ENCODE measurements at regions not wholly inside any gene's neighbourhood (a gene's known extent, or its start where the extent isn't known, plus 50 kb on each side); places are given as distances from the start of the nearest gene placed in this dataset.
A peak's percentile ranks its signal among the peaks of the same experiment; 100 is the strongest.
"Not testable (repeated sequence)": the region's sequence is repeated elsewhere in the genome, so short reads cannot be mapped to it uniquely, and the experiment has no call there.

- DNase-seq = no peak
- Mint-ChIP-seq H3K27me3 (peaks cover 25% of the 10 kb centered on the region), H3K4me3 (no peak overlapping the region), H3K36me3 (ENCODE audit: low read depth) (peaks cover 14% of the 10 kb centered on the region), H3K4me1 (no peaks in the 10 kb centered on the region), H3K27ac (no peak overlapping the region)
- ATAC-seq = no peak
- H3K9me3 ChIP-seq (ENCODE audit: control insufficient read depth, low read length, poor library complexity, severe bottlenecking) = no peaks in the 10 kb centered on the region
Observed at GRCh38 chr2:48092846-48093803, 186.8 kb upstream of the FBXO11 start.

GRCh38 chr2:48096765-48097164, 190.5 kb upstream of the FBXO11 start:
- H3K9me3 ChIP-seq (ENCODE audit: control insufficient read depth, low read length, poor library complexity, severe bottlenecking); H3K4me1 Mint-ChIP-seq; DNase-seq; H3K36me3 Mint-ChIP-seq (ENCODE audit: low read depth); H3K4me3 Mint-ChIP-seq; ATAC-seq; H3K27ac Mint-ChIP-seq: not testable (repeated sequence)
- H3K27me3 Mint-ChIP-seq = peaks cover 19% of the 10 kb centered on the region

- H3K27me3 Mint-ChIP-seq = peaks cover 23% of the 10 kb centered on the region
- H3K4me3 Mint-ChIP-seq = no peak overlapping the region
- no peak overlapping the region for H3K27ac Mint-ChIP-seq
- peaks cover 8% of the 10 kb centered on the region for H3K36me3 Mint-ChIP-seq (ENCODE audit: low read depth)
- H3K9me3 ChIP-seq (ENCODE audit: control insufficient read depth, low read length, poor library complexity, severe bottlenecking) = peaks cover 3% of the 10 kb centered on the region
- DNase-seq (no peak), ATAC-seq (no peak)
- no peaks in the 10 kb centered on the region for H3K4me1 Mint-ChIP-seq
Observed at GRCh38 chr2:48098539-48098938, 192.2 kb upstream of the FBXO11 start.

GRCh38 chr2:48104418-48104817, 198.1 kb upstream of the FBXO11 start:
- Mint-ChIP-seq H3K27ac (no peak overlapping the region), H3K4me1 (peaks cover 13% of the 10 kb centered on the region), H3K27me3 (peaks cover 10% of the 10 kb centered on the region), H3K36me3 (ENCODE audit: low read depth) (no peaks in the 10 kb centered on the region), H3K4me3 (no peak overlapping the region)
- H3K9me3 ChIP-seq (ENCODE audit: control insufficient read depth, low read length, poor library complexity, severe bottlenecking) = peaks cover 3% of the 10 kb centered on the region
- no peak for DNase-seq
- ATAC-seq = no peak

- no peak overlapping the region for H3K4me3 Mint-ChIP-seq
- DNase-seq = no peak
- H3K9me3 ChIP-seq (ENCODE audit: control insufficient read depth, low read length, poor library complexity, severe bottlenecking) = no peaks in the 10 kb centered on the region
- no peak for ATAC-seq
- H3K27me3 Mint-ChIP-seq = peaks cover 8% of the 10 kb centered on the region
- H3K27ac Mint-ChIP-seq = peak overlapping the region; percentile 75
- H3K4me1 Mint-ChIP-seq = peaks cover 13% of the 10 kb centered on the region
- H3K36me3 Mint-ChIP-seq (ENCODE audit: low read depth) = no peaks in the 10 kb centered on the region
Observed at GRCh38 chr2:48105848-48106247, 199.6 kb upstream of the FBXO11 start.

- no peak overlapping the region for H3K27ac Mint-ChIP-seq
- no peak for ATAC-seq
- no peak for DNase-seq
- H3K36me3 Mint-ChIP-seq (ENCODE audit: low read depth) = no peaks in the 10 kb centered on the region
- H3K4me3 Mint-ChIP-seq = no peak overlapping the region
- peaks cover 3% of the 10 kb centered on the region for H3K27me3 Mint-ChIP-seq
- peaks cover 21% of the 10 kb centered on the region for H3K4me1 Mint-ChIP-seq
- no peaks in the 10 kb centered on the region for H3K9me3 ChIP-seq (ENCODE audit: control insufficient read depth, low read length, poor library complexity, severe bottlenecking)
Observed at GRCh38 chr2:48107326-48107925, 201.1 kb upstream of the FBXO11 start.

- Mint-ChIP-seq H3K4me3 (no peak overlapping the region), H3K27me3 (no peaks in the 10 kb centered on the region), H3K27ac (no peak overlapping the region), H3K36me3 (ENCODE audit: low read depth) (no peaks in the 10 kb centered on the region), H3K4me1 (peaks cover 22% of the 10 kb centered on the region)
- ATAC-seq (no peak), DNase-seq (no peak)
- no peaks in the 10 kb centered on the region for H3K9me3 ChIP-seq (ENCODE audit: control insufficient read depth, low read length, poor library complexity, severe bottlenecking)
Observed at GRCh38 chr2:48108455-48108854, 202.2 kb upstream of the FBXO11 start.

GRCh38 chr2:48109491-48110204, 203.3 kb upstream of the FBXO11 start:
- H3K9me3 ChIP-seq (ENCODE audit: control insufficient read depth, low read length, poor library complexity, severe bottlenecking) = no peaks in the 10 kb centered on the region
- Mint-ChIP-seq H3K27me3 (no peaks in the 10 kb centered on the region), H3K36me3 (ENCODE audit: low read depth) (no peaks in the 10 kb centered on the region), H3K4me1 (peaks cover 26% of the 10 kb centered on the region), H3K27ac (no peak overlapping the region), H3K4me3 (no peak overlapping the region)
- no peak for DNase-seq
- no peak for ATAC-seq

GRCh38 chr2:48110492-48110891, 204.0 kb upstream of the FOXN2 start:
- no peaks in the 10 kb centered on the region for H3K9me3 ChIP-seq (ENCODE audit: control insufficient read depth, low read length, poor library complexity, severe bottlenecking)
- DNase-seq = no peak
- ATAC-seq = no peak
- Mint-ChIP-seq H3K4me3 (peak overlapping the region; percentile 91), H3K4me1 (peaks cover 26% of the 10 kb centered on the region), H3K27ac (peak overlapping the region; percentile 51), H3K27me3 (no peaks in the 10 kb centered on the region), H3K36me3 (ENCODE audit: low read depth) (no peaks in the 10 kb centered on the region)

- DNase-seq = no peak
- no peak for ATAC-seq
- H3K36me3 Mint-ChIP-seq (ENCODE audit: low read depth) = no peaks in the 10 kb centered on the region
- peaks cover 14% of the 10 kb centered on the region for H3K4me1 Mint-ChIP-seq
- no peak overlapping the region for H3K4me3 Mint-ChIP-seq
- H3K27me3 Mint-ChIP-seq = no peaks in the 10 kb centered on the region
- no peaks in the 10 kb centered on the region for H3K9me3 ChIP-seq (ENCODE audit: control insufficient read depth, low read length, poor library complexity, severe bottlenecking)
- peak overlapping the region; percentile 90 for H3K27ac Mint-ChIP-seq
Observed at GRCh38 chr2:48112911-48113680, 201.4 kb upstream of the FOXN2 start.

GRCh38 chr2:48113767-48114166, 200.7 kb upstream of the FOXN2 start:
- no peak for ATAC-seq
- Mint-ChIP-seq H3K4me3 (no peak overlapping the region), H3K27ac (peak overlapping the region; percentile 90), H3K36me3 (ENCODE audit: low read depth) (no peaks in the 10 kb centered on the region), H3K4me1 (peaks cover 14% of the 10 kb centered on the region), H3K27me3 (peaks cover 4% of the 10 kb centered on the region)
- no peaks in the 10 kb centered on the region for H3K9me3 ChIP-seq (ENCODE audit: control insufficient read depth, low read length, poor library complexity, severe bottlenecking)
- DNase-seq = no peak

GRCh38 chr2:48114256-48114655, 200.2 kb upstream of the FOXN2 start:
- ATAC-seq (peak; percentile 63), DNase-seq (no peak)
- H3K4me1 Mint-ChIP-seq = peaks cover 14% of the 10 kb centered on the region
- peaks cover 6% of the 10 kb centered on the region for H3K27me3 Mint-ChIP-seq
- H3K36me3 Mint-ChIP-seq (ENCODE audit: low read depth) = no peaks in the 10 kb centered on the region
- peak overlapping the region; percentile 90 for H3K27ac Mint-ChIP-seq
- no peaks in the 10 kb centered on the region for H3K9me3 ChIP-seq (ENCODE audit: control insufficient read depth, low read length, poor library complexity, severe bottlenecking)
- no peak overlapping the region for H3K4me3 Mint-ChIP-seq

- Mint-ChIP-seq H3K27me3 (peaks cover 6% of the 10 kb centered on the region), H3K4me3 (no peak overlapping the region), H3K4me1 (peaks cover 10% of the 10 kb centered on the region), H3K27ac (no peak overlapping the region), H3K36me3 (ENCODE audit: low read depth) (no peaks in the 10 kb centered on the region)
- H3K9me3 ChIP-seq (ENCODE audit: control insufficient read depth, low read length, poor library complexity, severe bottlenecking) = no peaks in the 10 kb centered on the region
- DNase-seq = no peak
- ATAC-seq = no peak
Observed at GRCh38 chr2:48116497-48116896, 198.0 kb upstream of the FOXN2 start.
